NCI-H1694 treated with DMSO at 0.1 percent for 48 hours (cell line): ENCODE measurements at regions not wholly inside any gene's neighbourhood (a gene's known extent, or its start where the extent isn't known, plus 50 kb on each side); places are given as distances from the start of the nearest gene placed in this dataset.

ENCODE experiments used
- DNase-seq: peaks from one replicate; lab custom pipeline; 2025; lab: John Stamatoyannopoulos, UW

GRCh38 chr5:144815131-144815530, 644.5 kb downstream of the KCTD16 start:
- no peak for DNase-seq

- no peak for DNase-seq
These were observed 642.1 kb downstream of the KCTD16 start for GRCh38 chr5:144812763-144813162.

GRCh38 chr5:144800169-144800568, 629.5 kb downstream of the KCTD16 start:
- DNase-seq: no peak

- no peak for DNase-seq
These were observed 627.9 kb downstream of the KCTD16 start for GRCh38 chr5:144798595-144798994.

- no peak for DNase-seq
These were observed 624.2 kb downstream of the KCTD16 start for GRCh38 chr5:144794922-144795321.

- DNase-seq: no peak
These were observed 617.9 kb downstream of the KCTD16 start for GRCh38 chr5:144788556-144788955.

- DNase-seq: no peak
These were observed 617.4 kb downstream of the KCTD16 start for GRCh38 chr5:144788046-144788445.

- DNase-seq: no peak
These were observed 608.7 kb downstream of the KCTD16 start for GRCh38 chr5:144779368-144779767.

- DNase-seq: no peak
These were observed 607.9 kb downstream of the KCTD16 start for GRCh38 chr5:144778561-144778960.

- DNase-seq: no peak
These were observed 603.5 kb downstream of the KCTD16 start for GRCh38 chr5:144774197-144774596.

- no peak for DNase-seq
These were observed 603.0 kb downstream of the KCTD16 start for GRCh38 chr5:144773628-144774027.

- no peak for DNase-seq
These were observed 601.1 kb downstream of the KCTD16 start for GRCh38 chr5:144771802-144772201.

GRCh38 chr5:144742361-144742760, 571.7 kb downstream of the KCTD16 start:
- DNase-seq: no peak

GRCh38 chr5:144731786-144732185, 561.1 kb downstream of the KCTD16 start:
- no peak for DNase-seq

GRCh38 chr5:144712090-144712489, 541.4 kb downstream of the KCTD16 start:
- DNase-seq: no peak

- DNase-seq: no peak
These were observed 540.5 kb downstream of the KCTD16 start for GRCh38 chr5:144711172-144711571.

- DNase-seq: no peak
These were observed 540.0 kb downstream of the KCTD16 start for GRCh38 chr5:144710637-144711036.

- DNase-seq: no peak
These were observed 533.1 kb downstream of the KCTD16 start for GRCh38 chr5:144703776-144704175.

GRCh38 chr5:144698484-144698883, 527.8 kb downstream of the KCTD16 start:
- no peak for DNase-seq

- DNase-seq: no peak
These were observed 527.2 kb downstream of the KCTD16 start for GRCh38 chr5:144697847-144698262.

GRCh38 chr5:144691936-144692335, 521.3 kb downstream of the KCTD16 start:
- no peak for DNase-seq

GRCh38 chr5:144684899-144685298, 514.2 kb downstream of the KCTD16 start:
- no peak for DNase-seq

GRCh38 chr5:144680711-144681110, 510.0 kb downstream of the KCTD16 start:
- DNase-seq: no peak

- DNase-seq: no peak
These were observed 500.4 kb downstream of the KCTD16 start for GRCh38 chr5:144671066-144671465.

GRCh38 chr5:144659634-144660227, 489.1 kb downstream of the KCTD16 start:
- DNase-seq: no peak
